HL-60 (cell line): ENCODE measurements at regions not wholly inside any gene's neighbourhood (a gene's known extent, or its start where the extent isn't known, plus 50 kb on each side); places are given as distances from the start of the nearest gene placed in this dataset.

ENCODE experiments used
- DNase-seq, 2 experiments: peaks; one replicate each; pipeline ENCODE4 v3.0.0-alpha.2; 2010 to 2020; ENCODE audit warnings: low read depth in 1 of 2, low spot score in 1 of 2
- H3K27ac ChIP-seq: fragments of 250-450 bp; sonication (Bioruptor Pico); replicated peaks from 2 replicates; pipeline ENCODE4 v1.5.1; 2020; ENCODE audit warnings: mild to moderate bottlenecking, moderate library complexity
- H3K27me3 ChIP-seq: fragments of 250-450 bp; sonication (Bioruptor Pico); 2 replicates; pipeline ENCODE4 v1.5.1; 2021; ENCODE audit warnings: mild to moderate bottlenecking, moderate library complexity; ENCODE audit not compliant: insufficient read depth, poor library complexity, severe bottlenecking
- H3K4me3 ChIP-seq: replicated peaks from 2 replicates; pipeline ENCODE4 v1.5.1; 2011; ENCODE audit warnings: mild to moderate bottlenecking, control low read depth, low read length; ENCODE audit not compliant: insufficient read depth
- CTCF ChIP-seq: IDR thresholded peaks from one replicate; pipeline ENCODE4 v1.5.1; 2011; ENCODE audit warnings: low read length, control low read depth, inconsistent platforms; ENCODE audit not compliant: insufficient read depth
- GABPA ChIP-seq: IDR thresholded peaks from 2 replicates; pipeline ENCODE4 v1.6.1; 2012; ENCODE audit warnings: low read depth
- POLR2AphosphoS5 ChIP-seq: IDR thresholded peaks from 2 replicates; pipeline ENCODE4 v1.6.1; 2012; ENCODE audit warnings: low read depth
- SPI1 ChIP-seq: IDR thresholded peaks from 2 replicates; pipeline ENCODE4 v1.6.1; 2012; ENCODE audit warnings: low read depth, mild to moderate bottlenecking, borderline replicate concordance
- TF ChIP-seq, protein P1 (sequence below): IDR thresholded peaks from 2 replicates; pipeline ENCODE4 v1.6.1; 2012; ENCODE audit warnings: low read depth; ENCODE audit not compliant: insufficient replicate concordance

GRCh38 chr17:36756695-36757094 is 155.3 kb downstream of the MRM1 start:
- no peak for DNase-seq
- Histone ChIP-seq H3K4me3 (no peak overlapping the region), H3K27ac (no peak overlapping the region), H3K27me3 (no peaks in the 10 kb centered on the region)
- no peak for TF ChIP-seq CTCF
- no peak for TF ChIP-seq GABPA
- no peak for TF ChIP-seq POLR2AphosphoS5
- no peak for TF ChIP-seq SPI1
- TF ChIP-seq, protein P1, sequence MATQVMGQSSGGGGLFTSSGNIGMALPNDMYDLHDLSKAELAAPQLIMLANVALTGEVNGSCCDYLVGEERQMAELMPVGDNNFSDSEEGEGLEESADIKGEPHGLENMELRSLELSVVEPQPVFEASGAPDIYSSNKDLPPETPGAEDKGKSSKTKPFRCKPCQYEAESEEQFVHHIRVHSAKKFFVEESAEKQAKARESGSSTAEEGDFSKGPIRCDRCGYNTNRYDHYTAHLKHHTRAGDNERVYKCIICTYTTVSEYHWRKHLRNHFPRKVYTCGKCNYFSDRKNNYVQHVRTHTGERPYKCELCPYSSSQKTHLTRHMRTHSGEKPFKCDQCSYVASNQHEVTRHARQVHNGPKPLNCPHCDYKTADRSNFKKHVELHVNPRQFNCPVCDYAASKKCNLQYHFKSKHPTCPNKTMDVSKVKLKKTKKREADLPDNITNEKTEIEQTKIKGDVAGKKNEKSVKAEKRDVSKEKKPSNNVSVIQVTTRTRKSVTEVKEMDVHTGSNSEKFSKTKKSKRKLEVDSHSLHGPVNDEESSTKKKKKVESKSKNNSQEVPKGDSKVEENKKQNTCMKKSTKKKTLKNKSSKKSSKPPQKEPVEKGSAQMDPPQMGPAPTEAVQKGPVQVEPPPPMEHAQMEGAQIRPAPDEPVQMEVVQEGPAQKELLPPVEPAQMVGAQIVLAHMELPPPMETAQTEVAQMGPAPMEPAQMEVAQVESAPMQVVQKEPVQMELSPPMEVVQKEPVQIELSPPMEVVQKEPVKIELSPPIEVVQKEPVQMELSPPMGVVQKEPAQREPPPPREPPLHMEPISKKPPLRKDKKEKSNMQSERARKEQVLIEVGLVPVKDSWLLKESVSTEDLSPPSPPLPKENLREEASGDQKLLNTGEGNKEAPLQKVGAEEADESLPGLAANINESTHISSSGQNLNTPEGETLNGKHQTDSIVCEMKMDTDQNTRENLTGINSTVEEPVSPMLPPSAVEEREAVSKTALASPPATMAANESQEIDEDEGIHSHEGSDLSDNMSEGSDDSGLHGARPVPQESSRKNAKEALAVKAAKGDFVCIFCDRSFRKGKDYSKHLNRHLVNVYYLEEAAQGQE = no peak

DNA sequence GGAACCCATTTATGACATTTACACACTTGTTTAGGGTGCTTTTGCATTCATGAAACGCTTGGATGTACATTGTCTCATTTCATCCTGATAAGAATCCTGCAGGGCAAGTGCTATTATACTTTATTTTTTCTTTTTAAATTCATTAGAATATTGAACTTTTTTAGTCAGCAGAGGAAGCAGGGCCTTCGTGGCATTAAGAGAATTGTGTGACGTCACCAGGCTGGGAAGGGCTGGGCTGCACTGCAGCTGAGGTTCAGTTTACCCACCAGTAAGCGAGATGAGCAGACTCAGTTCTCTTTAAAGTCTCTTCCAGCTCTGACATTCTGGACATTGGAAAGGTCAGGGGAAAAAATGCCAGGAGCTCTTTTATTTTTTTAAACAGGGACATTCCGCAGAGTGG is 159.0 kb downstream of the MRM1 start:
- Histone ChIP-seq H3K4me3 (no peak overlapping the region), H3K27me3 (no peaks in the 10 kb centered on the region), H3K27ac (no peak overlapping the region)
- TF ChIP-seq POLR2AphosphoS5 = no peak
- TF ChIP-seq, protein P1 = no peak
- no peak for TF ChIP-seq CTCF
- no peak for TF ChIP-seq SPI1
- no peak for TF ChIP-seq GABPA
- no peak for DNase-seq

- TF ChIP-seq SPI1 (no peak), GABPA (no peak), POLR2AphosphoS5 (no peak), CTCF (no peak)
- TF ChIP-seq, protein P1 = no peak
- no peak overlapping the region for H3K27ac ChIP-seq
- DNase-seq = no peak
Measured at GRCh38 chr17:36761203-36761950, 160.0 kb downstream of the MRM1 start.

More at GRCh38 chr17:36761203-36761950, 160.0 kb downstream of the MRM1 start:
- H3K27me3 ChIP-seq = no peaks in the 10 kb centered on the region
- no peak overlapping the region for H3K4me3 ChIP-seq
